HG03175 (cell line): ENCODE measurements at regions not wholly inside any gene's neighbourhood (a gene's known extent, or its start where the extent isn't known, plus 50 kb on each side); places are given as distances from the start of the nearest gene placed in this dataset.
"Not testable (repeated sequence)": the region's sequence is repeated elsewhere in the genome, so short reads cannot be mapped to it uniquely, and the experiment has no call there.

ENCODE experiments used
- ATAC-seq: cut with Tn5 transposase; IDR thresholded peaks from one replicate; pipeline ENCODE4 v1.9.1; 2021; ENCODE audit warnings: mild to moderate bottlenecking, moderate library complexity; ENCODE audit not compliant: unreplicated experiment

- ATAC-seq = not testable (repeated sequence)
Observed at GRCh38 chr6:121634586-121634985, 199.1 kb downstream of the GJA1 start.

GRCh38 chr6:121635355-121635754, 199.9 kb downstream of the GJA1 start:
- no peak for ATAC-seq

GRCh38 chr6:121636217-121636616, 200.8 kb downstream of the GJA1 start:
- not testable (repeated sequence) for ATAC-seq

GRCh38 chr6:121639021-121639420, 203.6 kb downstream of the GJA1 start:
- no peak for ATAC-seq

- ATAC-seq = no peak
Observed at GRCh38 chr6:121641158-121641557, 205.7 kb downstream of the GJA1 start.

- no peak for ATAC-seq
Observed at GRCh38 chr6:121645100-121645745, 209.8 kb downstream of the GJA1 start.

- ATAC-seq = no peak
Observed at GRCh38 chr6:121647905-121648304, 212.5 kb downstream of the GJA1 start.

GRCh38 chr6:121649951-121650350, 214.5 kb downstream of the GJA1 start:
- ATAC-seq = no peak

GRCh38 chr6:121651420-121651819, 216.0 kb downstream of the GJA1 start:
- no peak for ATAC-seq

GRCh38 chr6:121652223-121652622, 216.8 kb downstream of the GJA1 start:
- no peak for ATAC-seq

- ATAC-seq = no peak
Observed at GRCh38 chr6:121652726-121653623, 217.5 kb downstream of the GJA1 start.

- no peak for ATAC-seq
Observed at GRCh38 chr6:121653624-121654008, 218.2 kb downstream of the GJA1 start.

GRCh38 chr6:121657972-121658371, 222.5 kb downstream of the GJA1 start:
- ATAC-seq = no peak

GRCh38 chr6:121660277-121660676, 224.8 kb downstream of the GJA1 start:
- ATAC-seq = no peak

GRCh38 chr6:121663292-121663810, 227.9 kb downstream of the GJA1 start:
- no peak for ATAC-seq

- no peak for ATAC-seq
Observed at GRCh38 chr6:121664158-121664557, 228.7 kb downstream of the GJA1 start.

GRCh38 chr6:121666814-121667213, 231.4 kb downstream of the GJA1 start:
- no peak for ATAC-seq

- no peak for ATAC-seq
Observed at GRCh38 chr6:121668259-121668658, 232.8 kb downstream of the GJA1 start.

- ATAC-seq = no peak
Observed at GRCh38 chr6:121670511-121670910, 235.1 kb downstream of the GJA1 start.

GRCh38 chr6:121677571-121677970, 242.1 kb downstream of the GJA1 start:
- ATAC-seq = no peak

- no peak for ATAC-seq
Observed at GRCh38 chr6:121678245-121678644, 242.8 kb downstream of the GJA1 start.

- ATAC-seq = no peak
Observed at GRCh38 chr6:121680058-121680457, 244.6 kb downstream of the GJA1 start.
